Smooth muscle cell (in vitro differentiated cells): ENCODE measurements at regions not wholly inside any gene's neighbourhood (a gene's known extent, or its start where the extent isn't known, plus 50 kb on each side); places are given as distances from the start of the nearest gene placed in this dataset.

Source experiments
- DNase-seq: peaks from one replicate; lab custom pipeline; 2025; ENCODE audit not compliant: unreplicated experiment; lab: John Stamatoyannopoulos, UW
- H2AFZ ChIP-seq: fragments of 200-600 bp; sonication (generic); 2 replicates; pipeline ENCODE4 v1.6.0; 2016; ENCODE audit warnings: antibody characterized with exemption, low read depth, mild to moderate bottlenecking
- H3F3A ChIP-seq: fragments of 200-600 bp; sonication (generic); 2 replicates; pipeline ENCODE4 v1.6.0; 2017; ENCODE audit warnings: antibody characterized with exemption, low read depth
- H3K27ac ChIP-seq: fragments of 200-600 bp; sonication (generic); 2 replicates; pipeline ENCODE4 v1.5.1; 2016; ENCODE audit warnings: low read depth, mild to moderate bottlenecking
- H3K27me3 ChIP-seq: fragments of 200-600 bp; sonication (generic); 2 replicates; pipeline ENCODE4 v1.6.1; 2016; ENCODE audit warnings: low read depth, mild to moderate bottlenecking
- H3K36me3 ChIP-seq: fragments of 200-600 bp; sonication (generic); 2 replicates; pipeline ENCODE4 v1.5.1; 2016; ENCODE audit warnings: low read depth
- H3K4me1 ChIP-seq: fragments of 200-600 bp; sonication (generic); 2 replicates; pipeline ENCODE4 v1.5.1; 2016; ENCODE audit warnings: low read depth
- H3K4me2 ChIP-seq: fragments of 200-600 bp; sonication (generic); 2 replicates; pipeline ENCODE4 v1.6.0; 2016; ENCODE audit warnings: mild to moderate bottlenecking
- H3K4me3 ChIP-seq: fragments of 200-600 bp; sonication (generic); 2 replicates; pipeline ENCODE4 v1.5.1; 2016; ENCODE audit warnings: mild to moderate bottlenecking
- H3K79me2 ChIP-seq: fragments of 200-600 bp; sonication (generic); 2 replicates; pipeline ENCODE4 v1.6.0; 2016; ENCODE audit warnings: low read depth, mild to moderate bottlenecking
- H3K9ac ChIP-seq: fragments of 200-600 bp; sonication (generic); 2 replicates; pipeline ENCODE4 v1.6.0; 2016; ENCODE audit warnings: low read depth
- H3K9me3 ChIP-seq: fragments of 200-600 bp; sonication (generic); replicated peaks from 2 replicates; pipeline ENCODE4 v1.5.1; 2016; ENCODE audit warnings: low read depth
- H4K20me1 ChIP-seq: fragments of 200-600 bp; sonication (generic); 2 replicates; pipeline ENCODE4 v1.6.0; 2016; ENCODE audit warnings: low read depth
- CTCF ChIP-seq: fragments of 200-600 bp; sonication (generic); IDR thresholded peaks from 2 replicates; pipeline ENCODE4 v1.5.1; 2017; ENCODE audit warnings: borderline replicate concordance, mild to moderate bottlenecking, antibody characterized with exemption; ENCODE audit not compliant: insufficient read depth, poor library complexity, severe bottlenecking
- WGBS: methylation state at CpG from one replicate; pipeline ENCODE4 v1.1.7; 2016; ENCODE audit warnings: low lambda C conversion rate; 5-methylcytosine and 5-hydroxymethylcytosine counted together

- DNase-seq = no peak
- TF ChIP-seq CTCF = no peak
- H3K9ac ChIP-seq = no peak overlapping the region
- WGBS = 93% methylated on average over 8 of the region's 8 CpGs
- no peaks in the 10 kb centered on the region for H3K4me1 ChIP-seq
- no peaks in the 10 kb centered on the region for H3K27me3 ChIP-seq
- no peak overlapping the region for H2AFZ ChIP-seq
- no peak overlapping the region for H3K27ac ChIP-seq
- H3K4me2 ChIP-seq = no peak overlapping the region
- H3K4me3 ChIP-seq = no peak overlapping the region
- H3F3A ChIP-seq = no peaks in the 10 kb centered on the region
- H3K9me3 ChIP-seq = no peaks in the 10 kb centered on the region
- no peaks in the 10 kb centered on the region for H3K36me3 ChIP-seq
- no peaks in the 10 kb centered on the region for H3K79me2 ChIP-seq
- H4K20me1 ChIP-seq = no peaks in the 10 kb centered on the region
Measured at GRCh38 chr13:84127597-84128128, 245.4 kb upstream of the SLITRK1 start.

- Histone ChIP-seq H3K27me3 (no peaks in the 10 kb centered on the region), H3K9ac (no peak overlapping the region), H3K27ac (no peak overlapping the region), H3K36me3 (no peaks in the 10 kb centered on the region), H3K4me3 (no peak overlapping the region), H4K20me1 (no peaks in the 10 kb centered on the region), H2AFZ (no peak overlapping the region), H3K9me3 (no peaks in the 10 kb centered on the region), H3K4me1 (peaks cover 3% of the 10 kb centered on the region), H3F3A (no peaks in the 10 kb centered on the region), H3K79me2 (no peaks in the 10 kb centered on the region), H3K4me2 (no peak overlapping the region)
- WGBS = 87% methylated on average over 7 of the region's 7 CpGs
- no peak for TF ChIP-seq CTCF
- no peak for DNase-seq
Measured at GRCh38 chr13:84126671-84127171, 244.4 kb upstream of the SLITRK1 start.

GRCh38 chr13:84121456-84121855 is 239.2 kb upstream of the SLITRK1 start:
- Histone ChIP-seq H4K20me1 (no peaks in the 10 kb centered on the region), H3K4me3 (no peak overlapping the region), H3K9me3 (no peaks in the 10 kb centered on the region), H2AFZ (no peak overlapping the region), H3F3A (no peaks in the 10 kb centered on the region), H3K4me1 (peaks cover 18% of the 10 kb centered on the region), H3K27ac (no peak overlapping the region), H3K4me2 (no peak overlapping the region), H3K9ac (no peak overlapping the region), H3K36me3 (no peaks in the 10 kb centered on the region), H3K79me2 (no peaks in the 10 kb centered on the region), H3K27me3 (no peaks in the 10 kb centered on the region)
- TF ChIP-seq CTCF = no peak
- 64% methylated on average over 1 of the region's 1 CpG for WGBS
- DNase-seq = no peak

GRCh38 chr13:84118839-84119409 is 236.7 kb upstream of the SLITRK1 start:
- WGBS = 36% methylated on average over 2 of the region's 2 CpGs
- H3K27me3 ChIP-seq = no peaks in the 10 kb centered on the region
- H3K9me3 ChIP-seq = no peaks in the 10 kb centered on the region
- no peaks in the 10 kb centered on the region for H3K79me2 ChIP-seq
- H3K4me3 ChIP-seq = no peak overlapping the region
- no peak for DNase-seq
- peak overlapping the region; percentile 65 for H2AFZ ChIP-seq
- H3K4me1 ChIP-seq = peaks cover 18% of the 10 kb centered on the region
- H3K9ac ChIP-seq = no peak overlapping the region
- no peaks in the 10 kb centered on the region for H3F3A ChIP-seq
- TF ChIP-seq CTCF = no peak
- H3K4me2 ChIP-seq = peak overlapping the region; percentile 4
- no peaks in the 10 kb centered on the region for H3K36me3 ChIP-seq
- H4K20me1 ChIP-seq = no peaks in the 10 kb centered on the region
- no peak overlapping the region for H3K27ac ChIP-seq
